Inferior parietal cortex (tissue), 1 donor: ENCODE measurements at regions not wholly inside any gene's neighbourhood (a gene's known extent, or its start where the extent isn't known, plus 50 kb on each side); places are given as distances from the start of the nearest gene placed in this dataset.

Experiments
- DNase-seq: peaks from one replicate; pipeline ENCODE4 v3.0.0-alpha.2; 2016; ENCODE audit errors: extremely low spot score

GRCh38 chr12:25827747-25828146 is 130.7 kb upstream of the RASSF8 start:
- no peak for DNase-seq

GRCh38 chr12:25828188-25828587 is 130.3 kb upstream of the RASSF8 start:
- DNase-seq: no peak

- no peak for DNase-seq
These were observed 129.3 kb upstream of the RASSF8 start for GRCh38 chr12:25829192-25829591.

- no peak for DNase-seq
These were observed 128.0 kb upstream of the RASSF8 start for GRCh38 chr12:25830456-25830855.

- no peak for DNase-seq
These were observed 124.8 kb upstream of the RASSF8 start for GRCh38 chr12:25833657-25834056.

GRCh38 chr12:25835385-25835784 is 123.1 kb upstream of the RASSF8 start:
- no peak for DNase-seq

- no peak for DNase-seq
These were observed 120.5 kb upstream of the RASSF8 start for GRCh38 chr12:25838007-25838406.

GRCh38 chr12:25839470-25839869 is 119.0 kb upstream of the RASSF8 start:
- no peak for DNase-seq

GRCh38 chr12:25840678-25841465 is 117.6 kb upstream of the RASSF8 start:
- no peak for DNase-seq

- no peak for DNase-seq
These were observed 116.2 kb upstream of the RASSF8 start for GRCh38 chr12:25842254-25842653.

- DNase-seq: no peak
These were observed 114.5 kb upstream of the RASSF8 start for GRCh38 chr12:25843976-25844375.

- DNase-seq: no peak
These were observed 113.1 kb upstream of the RASSF8 start for GRCh38 chr12:25845415-25845814.

GRCh38 chr12:25852792-25853191 is 105.7 kb upstream of the RASSF8 start:
- DNase-seq: no peak

- no peak for DNase-seq
These were observed 105.0 kb upstream of the RASSF8 start for GRCh38 chr12:25853316-25854095.

GRCh38 chr12:25854991-25855390 is 103.5 kb upstream of the RASSF8 start:
- no peak for DNase-seq

GRCh38 chr12:25855716-25856115 is 102.8 kb upstream of the RASSF8 start:
- no peak for DNase-seq

GRCh38 chr12:25859976-25860375 is 98.5 kb upstream of the RASSF8 start:
- DNase-seq: no peak

- no peak for DNase-seq
These were observed 97.3 kb upstream of the RASSF8 start for GRCh38 chr12:25861226-25861625.

- DNase-seq: no peak
These were observed 93.9 kb upstream of the RASSF8 start for GRCh38 chr12:25864306-25865276.

- no peak for DNase-seq
These were observed 91.7 kb upstream of the RASSF8 start for GRCh38 chr12:25866586-25867378.

GRCh38 chr12:25868193-25868592 is 90.3 kb upstream of the RASSF8 start:
- no peak for DNase-seq
